GM21528 (cell line): ENCODE measurements at regions not wholly inside any gene's neighbourhood (a gene's known extent, or its start where the extent isn't known, plus 50 kb on each side); places are given as distances from the start of the nearest gene placed in this dataset.

Source experiments
- ATAC-seq: cut with Tn5 transposase; IDR thresholded peaks from one replicate; pipeline ENCODE4 v1.9.1; 2021; ENCODE audit warnings: mild to moderate bottlenecking, moderate library complexity; ENCODE audit not compliant: unreplicated experiment, low FRiP score

DNA sequence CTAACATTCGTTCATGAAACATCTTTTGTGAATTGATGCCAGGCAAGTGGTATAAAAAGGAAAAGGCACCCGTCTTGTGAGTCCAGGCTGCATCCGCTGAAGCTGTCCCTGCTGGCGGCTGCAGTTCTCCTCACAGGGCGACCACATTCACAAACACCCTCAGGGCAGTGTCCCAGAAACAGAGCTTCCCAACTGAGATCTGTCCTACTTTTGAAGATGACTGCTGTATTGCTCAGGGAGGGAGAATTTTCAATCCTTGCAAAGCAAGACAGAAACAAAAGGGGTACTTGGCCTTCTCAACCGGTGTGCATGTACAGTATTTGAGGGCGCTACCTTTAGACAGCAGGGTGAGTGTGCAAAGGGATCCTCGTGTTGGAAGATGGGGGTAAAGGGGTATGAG, 316.1 kb downstream of the GADD45G start:
- ATAC-seq, result no peak

GRCh38 chr9:89922099-89922498, 317.3 kb downstream of the GADD45G start:
- ATAC-seq, result no peak

GRCh38 chr9:89923174-89923573, 318.4 kb downstream of the GADD45G start:
- ATAC-seq, result no peak

DNA sequence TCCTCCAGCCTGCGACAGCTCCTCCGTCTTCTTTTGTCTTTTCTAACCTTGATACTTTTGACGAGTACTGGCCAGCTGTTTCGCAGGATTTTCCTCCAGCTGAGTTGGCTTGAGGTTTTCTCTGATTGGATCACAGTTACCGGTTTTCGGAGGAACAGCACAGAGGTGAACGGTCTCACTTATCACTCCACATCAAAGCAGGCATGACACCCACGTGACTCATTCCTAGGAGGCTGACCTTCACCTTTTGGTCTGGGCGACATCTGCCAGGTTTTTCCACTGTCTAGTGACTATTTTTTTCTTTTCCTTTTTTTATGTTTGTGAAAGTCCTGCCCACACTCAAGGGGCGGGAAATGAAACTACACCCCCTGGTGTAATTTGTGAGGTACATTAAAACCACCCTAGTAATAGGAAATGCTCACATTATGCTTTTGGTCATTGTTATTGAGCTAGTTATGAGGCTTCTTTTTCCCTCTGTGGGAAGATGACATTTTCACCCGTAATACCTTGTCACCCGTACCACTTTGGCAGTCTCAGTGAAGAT, 319.2 kb downstream of the GADD45G start:
- no peak for ATAC-seq

GRCh38 chr9:89924611-89925010, 319.8 kb downstream of the GADD45G start:
- no peak for ATAC-seq

DNA sequence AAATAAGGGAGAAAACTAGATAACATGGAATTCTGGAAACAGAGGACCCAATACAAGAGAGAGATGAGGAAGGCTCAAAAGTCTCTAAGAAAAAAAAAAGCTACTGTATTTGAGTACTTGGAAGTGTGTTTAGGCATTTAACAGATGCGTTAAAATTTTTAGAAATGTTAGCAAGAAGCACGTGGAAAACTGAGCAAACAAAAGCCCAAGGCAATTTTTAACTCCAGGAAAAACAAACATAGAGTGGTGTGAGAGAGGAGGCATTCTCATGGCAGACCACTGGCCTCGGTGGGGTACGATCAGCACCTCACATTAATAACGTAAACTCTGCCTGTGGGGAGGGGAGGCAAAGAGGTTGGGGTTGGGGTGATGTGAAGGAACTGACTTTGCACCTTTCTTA, 321.4 kb downstream of the GADD45G start:
- no peak for ATAC-seq

- ATAC-seq, result no peak
Observed at GRCh38 chr9:89926691-89927220, 321.9 kb downstream of the GADD45G start.

DNA sequence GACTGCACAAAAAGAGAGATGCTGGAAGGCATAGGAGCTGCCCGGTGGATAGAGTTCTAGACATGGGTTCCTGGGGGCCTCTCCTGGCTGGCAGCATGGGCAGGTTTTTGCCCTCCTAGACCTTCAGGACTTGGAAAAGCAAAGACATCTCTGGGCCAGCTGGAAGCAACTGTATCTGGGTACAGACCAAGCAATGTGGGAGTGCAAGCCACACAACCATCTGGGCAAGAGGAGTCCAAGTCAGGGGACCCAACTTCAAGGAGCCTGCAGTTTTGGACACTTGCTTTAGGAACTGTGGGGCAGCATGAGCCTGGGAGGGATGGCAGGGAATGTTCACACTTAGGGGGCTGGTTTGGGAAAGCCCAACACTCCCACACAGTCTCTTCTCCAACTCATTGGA, 323.3 kb downstream of the GADD45G start:
- ATAC-seq, result no peak

GRCh38 chr9:89928521-89929275, 323.9 kb downstream of the GADD45G start:
- no peak for ATAC-seq

- no peak for ATAC-seq
Observed at GRCh38 chr9:89929315-89929672, 324.5 kb downstream of the GADD45G start.

DNA sequence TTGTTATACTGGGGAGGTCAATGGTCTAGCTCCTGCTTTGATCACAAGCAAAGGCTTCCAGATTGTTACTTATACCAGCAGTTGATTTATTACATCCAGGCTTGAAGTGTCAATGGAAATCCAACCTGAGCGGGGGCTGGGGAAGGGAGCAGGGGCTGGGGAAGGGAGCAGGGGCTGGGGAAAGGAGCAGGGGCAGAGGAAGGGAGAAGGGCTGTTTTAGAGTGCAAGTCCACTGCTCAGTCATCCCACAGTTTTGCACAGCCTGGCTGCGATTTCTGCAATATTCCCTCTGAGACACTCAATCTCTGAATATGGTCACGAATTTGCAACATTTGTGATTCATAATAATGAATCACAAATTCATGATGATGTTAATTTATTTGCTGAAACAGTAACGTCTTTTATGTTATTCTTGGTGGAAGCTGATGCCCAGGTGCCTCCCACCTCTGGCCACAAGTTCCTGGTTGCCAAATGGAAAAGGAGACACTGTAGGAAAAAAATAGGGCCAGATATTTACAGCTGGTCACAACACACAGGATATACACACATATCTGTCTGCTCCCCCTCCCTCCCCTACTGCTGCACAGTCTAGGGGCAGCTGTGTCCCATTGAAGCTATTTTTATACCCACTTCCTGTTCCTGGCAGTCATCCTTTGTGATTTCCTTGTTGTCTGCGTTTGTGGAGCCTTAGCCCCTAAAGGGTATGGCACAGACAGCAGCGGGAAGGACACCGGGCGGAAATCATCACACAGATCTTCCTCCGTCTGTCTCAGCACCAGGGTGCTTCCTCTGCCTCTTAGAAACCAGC, 325.1 kb downstream of the GADD45G start:
- ATAC-seq, result no peak

- no peak for ATAC-seq
Observed at GRCh38 chr9:89933578-89933977, 328.8 kb downstream of the GADD45G start.

DNA sequence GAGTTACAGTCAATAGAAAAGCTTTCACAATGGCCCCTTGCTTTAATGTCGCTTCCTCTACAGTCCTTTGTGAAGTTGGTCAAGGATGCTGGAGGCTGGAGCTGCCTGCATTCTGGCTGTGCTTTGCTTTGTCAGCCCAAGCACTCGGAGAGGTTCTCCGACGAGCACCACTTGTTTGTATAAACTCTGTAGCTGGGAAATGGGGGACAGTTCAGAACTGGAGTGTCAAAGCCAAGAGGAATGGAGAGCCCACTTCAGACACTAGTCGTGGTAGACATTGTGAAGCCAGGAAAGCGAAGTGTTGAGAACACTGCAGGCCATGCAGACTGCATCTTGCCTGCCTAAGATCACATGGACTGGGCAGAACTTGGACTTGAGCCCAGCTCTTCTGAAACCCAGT, 330.3 kb downstream of the GADD45G start:
- ATAC-seq, result no peak

DNA sequence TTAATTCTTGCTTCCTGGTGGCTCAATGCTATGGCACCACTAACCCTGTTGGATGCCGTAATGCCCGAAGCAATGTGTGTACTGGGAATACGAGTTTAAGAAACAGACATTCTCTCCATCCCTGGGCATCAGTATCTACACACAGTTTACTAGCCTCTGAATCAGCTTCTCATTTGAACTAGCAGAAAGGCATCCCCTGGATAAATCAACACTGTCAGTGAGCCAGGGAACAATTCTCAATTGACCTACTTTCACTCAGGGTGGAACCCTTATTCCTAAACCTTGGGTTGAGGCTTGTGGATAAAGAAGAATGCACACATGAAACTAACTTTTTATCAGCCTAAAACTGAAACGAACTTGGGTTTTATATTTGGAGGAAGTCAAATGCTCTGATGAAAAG, 331.0 kb downstream of the GADD45G start:
- no peak for ATAC-seq

DNA sequence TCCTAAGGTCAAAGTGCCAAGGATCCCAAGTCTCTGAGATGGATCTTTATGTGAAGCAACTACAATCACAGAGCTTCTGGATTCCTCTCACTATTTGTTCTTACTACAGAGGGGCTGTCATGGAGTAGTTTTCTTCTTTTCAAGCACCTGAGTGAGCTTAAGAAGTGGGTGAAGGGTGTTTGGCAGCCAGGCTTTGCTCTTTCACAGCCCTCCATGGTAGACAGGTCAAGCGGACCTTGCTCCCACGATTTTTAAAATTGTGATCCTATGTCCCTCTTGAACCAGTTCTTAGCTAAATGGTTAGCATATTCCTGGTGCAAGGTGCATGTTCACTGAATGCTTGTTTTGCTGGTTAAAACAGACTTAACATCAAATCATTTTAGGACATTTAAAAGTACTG, 332.2 kb downstream of the GADD45G start:
- ATAC-seq, result no peak

- ATAC-seq, result no peak
Observed at GRCh38 chr9:89939181-89939580, 334.4 kb downstream of the GADD45G start.

- ATAC-seq, result no peak
Observed at GRCh38 chr9:89939626-89940292, 334.9 kb downstream of the GADD45G start.

DNA sequence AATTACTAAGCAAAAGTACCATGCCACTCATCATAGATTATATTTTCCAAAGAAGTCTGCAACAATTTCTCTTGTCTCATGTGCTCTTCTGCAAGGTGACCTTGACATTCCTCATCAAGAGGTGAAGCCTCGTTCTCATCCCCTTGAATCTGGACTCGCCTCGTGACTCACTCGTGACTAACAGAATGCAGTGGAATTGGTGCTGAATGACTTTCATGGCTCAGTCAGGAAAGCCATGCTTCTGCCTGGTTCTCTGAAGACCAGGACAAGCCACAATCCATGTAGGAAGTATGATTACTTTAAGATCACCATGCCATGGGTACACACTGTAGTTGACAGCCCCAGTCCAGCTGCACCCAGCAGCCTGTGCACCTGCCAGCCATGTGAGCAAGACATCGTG, 335.8 kb downstream of the GADD45G start:
- ATAC-seq, result no peak

GRCh38 chr9:89941875-89942274, 337.1 kb downstream of the GADD45G start:
- no peak for ATAC-seq

- ATAC-seq, result no peak
Observed at GRCh38 chr9:89942643-89943042, 337.8 kb downstream of the GADD45G start.

- ATAC-seq, result no peak
Observed at GRCh38 chr9:89943309-89943708, 338.5 kb downstream of the GADD45G start.
